ENCODE measurements at regions not wholly inside any gene's neighbourhood (a gene's known extent, or its start where the extent isn't known, plus 50 kb on each side); places are given as distances from the start of the nearest gene placed in this dataset.

- no peak for TF ChIP-seq CTCF (IDR thresholded peaks at IDR 0.05)
- no peak for TF ChIP-seq POLR2AphosphoS5 (IDR thresholded peaks at IDR 0.05)
- TF ChIP-seq EP300 (IDR thresholded peaks at IDR 0.05): no peak
These were observed 609.0 kb upstream of the CELF4 start for GRCh38 chr18:38174594-38174993.

Measured in sigmoid colon (tissue), 4 donors.